Naive thymus-derived CD4-positive, alpha-beta T cell (primary cell): ENCODE measurements at regions not wholly inside any gene's neighbourhood (a gene's known extent, or its start where the extent isn't known, plus 50 kb on each side); places are given as distances from the start of the nearest gene placed in this dataset.

Experiments
- ATAC-seq: fragments of 150-1000 bp; cut with Tn5 transposase; 2 replicates; pipeline ENCODE4 v1.10.0; 2021; ENCODE audit warnings: mild to moderate bottlenecking, moderate library complexity
- CTCF ChIA-PET: fragments of 350-600 bp; sonication (Branson Sonifier 250); formaldehyde crosslinking; loops from one replicate; lab custom pipeline; 2021; ENCODE audit warnings: antibody characterized with exemption; lab: Charles Lee
- POLR2A ChIA-PET: fragments of 350-600 bp; sonication (Branson Sonifier 250); formaldehyde crosslinking; loops from one replicate; lab custom pipeline; 2021; ENCODE audit warnings: antibody characterized with exemption, inconsistent platforms; lab: Charles Lee
- DNase-seq, 9 donors: peaks; one replicate each; pipeline versions ENCODE4 v3.0.0 to v3.0.0-alpha.2; 2020 to 2022; ENCODE audit warnings: mixed read lengths in 1 of 9
- H3K27ac ChIP-seq: one replicate; pipeline ENCODE4 v1.7.0; 2013; ENCODE audit warnings: mild to moderate bottlenecking, low read depth, low read length, moderate library complexity
- H3K27me3 ChIP-seq, 2 donors: one replicate each; pipeline ENCODE4 v1.7.0; 2013; ENCODE audit warnings: low read length in 2 of 2, mild to moderate bottlenecking in 2 of 2, moderate library complexity in 2 of 2; ENCODE audit not compliant: control insufficient read depth in 2 of 2, insufficient read depth in 2 of 2
- H3K36me3 ChIP-seq, 3 experiments: 1 replicate in 2 of 3; 2 replicates in 1 of 3; pipeline ENCODE4 v1.7.0; 2013; ENCODE audit warnings: low read length in 3 of 3, mild to moderate bottlenecking in 3 of 3, moderate library complexity in 1 of 3; ENCODE audit not compliant: insufficient read depth in 3 of 3, control insufficient read depth in 2 of 3
- H3K4me1 ChIP-seq, 2 donors: one replicate each; pipeline ENCODE4 v1.7.0; 2013; ENCODE audit warnings: low read length in 2 of 2, mild to moderate bottlenecking in 2 of 2, moderate library complexity in 1 of 2; ENCODE audit not compliant: control insufficient read depth in 2 of 2, insufficient read depth in 2 of 2
- H3K4me3 ChIP-seq: 2 replicates; pipeline ENCODE4 v1.7.0; 2013; ENCODE audit warnings: mild to moderate bottlenecking, low read length
- H3K9me3 ChIP-seq, 3 experiments: 1 replicate in 2 of 3; 2 replicates in 1 of 3; pipeline ENCODE4 v1.7.0; 2013; ENCODE audit warnings: low read length in 3 of 3; ENCODE audit not compliant: control insufficient read depth in 2 of 3
- H3K27ac Mint-ChIP-seq, 9 donors: one replicate each; pipeline ENCODE4 v1.8.0; 2020 to 2022; ENCODE audit warnings: mixed read lengths in 9 of 9, mild to moderate bottlenecking in 8 of 9, moderate library complexity in 5 of 9, inconsistent platforms in 2 of 9
- H3K27me3 Mint-ChIP-seq, 5 donors: one replicate each; pipeline ENCODE4 v1.8.0; 2021 to 2022; ENCODE audit warnings: mixed read lengths in 5 of 5, mild to moderate bottlenecking in 1 of 5
- H3K36me3 Mint-ChIP-seq, 5 donors: one replicate each; pipeline ENCODE4 v1.8.0; 2020 to 2022; ENCODE audit warnings: mixed read lengths in 5 of 5, mild to moderate bottlenecking in 3 of 5, inconsistent platforms in 1 of 5
- H3K4me1 Mint-ChIP-seq, 7 donors: one replicate each; pipeline ENCODE4 v1.8.0; 2020 to 2022; ENCODE audit warnings: mixed read lengths in 7 of 7, mild to moderate bottlenecking in 3 of 7, inconsistent platforms in 1 of 7
- H3K4me3 Mint-ChIP-seq, 10 donors: one replicate each; pipeline ENCODE4 v1.8.0; 2020 to 2022; ENCODE audit warnings: mild to moderate bottlenecking in 10 of 10, mixed read lengths in 10 of 10, moderate library complexity in 6 of 10, inconsistent platforms in 2 of 10
- H3K9me3 Mint-ChIP-seq, 11 donors: one replicate each; pipeline ENCODE4 v1.8.0; 2020 to 2022; ENCODE audit warnings: mixed read lengths in 11 of 11, mild to moderate bottlenecking in 4 of 11, inconsistent platforms in 1 of 11, moderate library complexity in 1 of 11
- intact Hi-C, 2 donors: fragments of 100-400 bp; cut with micrococcal nuclease; formaldehyde crosslinking; loops; one replicate each; pipeline ENCODE4 v1.15.1; 2023

DNA sequence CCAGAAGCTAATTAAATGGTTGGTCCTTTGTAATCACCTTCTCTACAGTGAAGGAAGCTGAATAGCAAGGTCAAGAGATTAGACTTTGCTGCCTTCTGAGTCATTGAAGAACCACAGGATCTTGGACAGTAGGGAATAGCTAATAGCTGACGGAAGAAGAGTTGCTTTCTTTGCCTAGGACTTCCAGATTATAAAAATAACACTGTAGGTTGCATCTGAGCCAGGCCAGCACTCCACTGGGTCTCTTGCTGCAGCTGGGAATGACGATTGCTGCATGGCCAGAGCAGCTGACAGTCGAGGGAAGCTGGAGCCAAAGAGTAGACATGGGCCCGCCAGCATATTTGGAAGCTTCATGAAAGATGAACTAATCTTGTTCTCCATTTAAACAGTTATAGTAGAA, 81.5 kb upstream of the KCNMB2 start:
- peaks cover 0 to 1% (median 0%) of the 10 kb centered on the region in 11 donors for H3K9me3 Mint-ChIP-seq
- no peak for ATAC-seq
- intact Hi-C loops = no loop called here
- ChIA-PET CTCF (no interaction called here), POLR2A (no interaction called here)
- Histone ChIP-seq H3K27ac (no peak overlapping the region), H3K4me1 (no peaks in the 10 kb centered on the region), H3K36me3 (no peaks in the 10 kb centered on the region), H3K27me3 (no peaks in the 10 kb centered on the region), H3K9me3 (no peaks in the 10 kb centered on the region), H3K4me3 (no peak overlapping the region)
- no peak for DNase-seq
- peaks cover 2 to 16% (median 9%) of the 10 kb centered on the region in 5 donors for H3K27me3 Mint-ChIP-seq
- H3K4me1 Mint-ChIP-seq = no peaks in the 10 kb centered on the region
- no peak overlapping the region for H3K4me3 Mint-ChIP-seq
- no peak overlapping the region for H3K27ac Mint-ChIP-seq
- H3K36me3 Mint-ChIP-seq = no peaks in the 10 kb centered on the region

DNA sequence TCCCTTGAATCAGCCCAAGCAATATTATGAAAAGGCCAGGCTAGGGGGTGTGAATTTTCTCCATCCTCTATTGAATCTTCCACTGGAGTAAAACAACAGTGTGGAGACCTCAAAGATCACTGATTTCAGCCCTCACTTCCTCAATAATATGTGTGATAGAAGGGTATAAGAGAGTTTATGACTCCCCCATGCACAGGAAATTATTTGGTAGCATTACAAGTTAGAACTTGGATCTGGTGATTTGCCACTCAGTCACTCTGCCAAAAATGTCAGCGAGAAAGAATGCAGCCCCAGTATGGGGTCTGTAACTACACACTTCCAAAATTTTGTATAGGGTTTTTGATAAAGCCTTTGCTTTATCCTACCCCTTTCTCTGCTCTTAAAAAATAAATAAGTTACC, 81.0 kb upstream of the KCNMB2 start:
- H3K4me1 ChIP-seq = no peaks in the 10 kb centered on the region
- peaks cover 2 to 21% (median 12%) of the 10 kb centered on the region in 5 donors for H3K27me3 Mint-ChIP-seq
- H3K27ac Mint-ChIP-seq = no peak overlapping the region
- no peaks in the 10 kb centered on the region for H3K36me3 ChIP-seq
- ChIA-PET CTCF (interaction anchor here (0.7 kb wide), 1 partner anchor 694 kb away, joined by 3 read pairs; no protein-coding TSS in a partner anchor), POLR2A (no interaction called here)
- ATAC-seq (no peak), DNase-seq (no peak)
- no peak overlapping the region for H3K4me3 Mint-ChIP-seq
- no peak overlapping the region for H3K27ac ChIP-seq
- peaks cover 0 to 1% (median 0%) of the 10 kb centered on the region in 11 donors for H3K9me3 Mint-ChIP-seq
- no peaks in the 10 kb centered on the region for H3K9me3 ChIP-seq
- no peak overlapping the region for H3K4me3 ChIP-seq
- no peaks in the 10 kb centered on the region for H3K36me3 Mint-ChIP-seq
- H3K4me1 Mint-ChIP-seq = no peaks in the 10 kb centered on the region
- no peaks in the 10 kb centered on the region for H3K27me3 ChIP-seq
- intact Hi-C loops = no loop called here

DNA sequence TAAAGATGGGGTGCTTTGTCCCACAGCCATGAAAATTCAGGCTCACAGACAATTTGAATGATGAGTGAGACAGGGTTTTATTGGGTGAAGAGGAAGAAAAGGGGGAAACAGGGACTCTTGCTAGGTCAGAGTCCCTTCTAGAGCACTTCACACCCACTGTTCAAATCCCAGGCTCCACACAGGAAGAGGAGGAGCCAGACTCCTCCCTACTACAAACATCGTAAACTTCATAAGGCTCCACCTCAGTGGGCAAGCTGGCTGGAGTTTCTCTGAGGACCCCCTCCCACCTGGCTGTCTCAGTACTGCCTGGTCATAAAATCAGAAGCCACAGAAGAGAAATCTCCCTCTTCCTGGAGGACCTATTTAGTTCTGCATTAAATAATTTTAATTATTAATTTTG, 80.3 kb upstream of the KCNMB2 start:
- no peak overlapping the region for H3K27ac Mint-ChIP-seq
- no peaks in the 10 kb centered on the region for H3K9me3 ChIP-seq

DNA sequence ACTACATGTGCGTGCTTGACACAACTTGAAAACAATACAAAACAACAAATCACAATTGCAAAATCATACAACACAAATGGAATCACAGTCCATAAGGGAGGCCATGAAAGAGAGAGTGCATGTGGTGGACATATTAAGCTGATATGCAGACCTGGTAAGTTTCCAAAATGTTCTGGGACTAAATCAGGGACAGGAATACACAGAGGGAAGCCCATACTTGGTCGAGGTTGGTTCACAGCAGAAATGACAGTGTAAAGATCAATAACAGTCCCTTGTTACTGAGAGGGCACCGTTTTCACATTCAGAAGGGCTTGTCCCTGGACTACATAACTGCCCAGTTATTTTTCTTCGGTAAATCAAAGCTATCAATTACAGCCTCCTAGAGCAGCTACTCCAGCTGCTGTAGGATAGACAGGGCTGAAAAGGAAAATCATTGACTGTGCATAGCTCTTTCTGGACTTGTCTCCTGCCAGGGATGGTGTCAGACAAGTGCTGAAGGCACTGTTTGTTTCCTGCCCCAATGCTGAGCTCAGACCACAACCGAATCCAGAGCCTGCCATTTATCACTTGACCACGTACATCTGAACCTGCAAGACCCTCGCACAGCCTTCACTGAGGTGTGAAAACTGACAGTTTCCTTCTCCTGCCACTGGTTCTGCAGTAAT, 79.5 kb upstream of the KCNMB2 start:
- Mint-ChIP-seq H3K4me1 (no peaks in the 10 kb centered on the region), H3K9me3 (peaks cover 0 to 1% (median 0%) of the 10 kb centered on the region in 11 donors), H3K27ac (no peak overlapping the region), H3K4me3 (no peak overlapping the region), H3K36me3 (no peaks in the 10 kb centered on the region), H3K27me3 (peaks cover 2 to 33% (median 20%) of the 10 kb centered on the region in 5 donors)
- intact Hi-C loops = no loop called here
- DNase-seq = no peak
- H3K27ac ChIP-seq = no peak overlapping the region
- H3K36me3 ChIP-seq = no peaks in the 10 kb centered on the region
- CTCF ChIA-PET = interaction anchor here (0.5 kb wide), 1 partner anchor 858 kb away, joined by 5 read pairs; no protein-coding TSS in a partner anchor
- H3K4me3 ChIP-seq = no peak overlapping the region
- POLR2A ChIA-PET = no interaction called here
- H3K27me3 ChIP-seq = no peaks in the 10 kb centered on the region
- no peaks in the 10 kb centered on the region for H3K4me1 ChIP-seq
- no peak for ATAC-seq
- no peaks in the 10 kb centered on the region for H3K9me3 ChIP-seq

More for the DNA sequence above, 80.3 kb upstream of the KCNMB2 start:
- intact Hi-C loops = no loop called here
- ChIA-PET CTCF (interaction anchor here (0.7 kb wide), 1 partner anchor 693 kb away, joined by 3 read pairs; no protein-coding TSS in a partner anchor), POLR2A (no interaction called here)
- ATAC-seq (no peak), DNase-seq (no peak)
- Histone ChIP-seq H3K27me3 (no peaks in the 10 kb centered on the region), H3K4me1 (no peaks in the 10 kb centered on the region), H3K36me3 (no peaks in the 10 kb centered on the region), H3K27ac (no peak overlapping the region), H3K4me3 (no peak overlapping the region)
- Mint-ChIP-seq H3K27me3 (peaks cover 2 to 28% (median 14%) of the 10 kb centered on the region in 5 donors), H3K4me1 (no peaks in the 10 kb centered on the region), H3K9me3 (peaks cover 0 to 1% (median 0%) of the 10 kb centered on the region in 11 donors), H3K36me3 (no peaks in the 10 kb centered on the region), H3K4me3 (no peak overlapping the region)

DNA sequence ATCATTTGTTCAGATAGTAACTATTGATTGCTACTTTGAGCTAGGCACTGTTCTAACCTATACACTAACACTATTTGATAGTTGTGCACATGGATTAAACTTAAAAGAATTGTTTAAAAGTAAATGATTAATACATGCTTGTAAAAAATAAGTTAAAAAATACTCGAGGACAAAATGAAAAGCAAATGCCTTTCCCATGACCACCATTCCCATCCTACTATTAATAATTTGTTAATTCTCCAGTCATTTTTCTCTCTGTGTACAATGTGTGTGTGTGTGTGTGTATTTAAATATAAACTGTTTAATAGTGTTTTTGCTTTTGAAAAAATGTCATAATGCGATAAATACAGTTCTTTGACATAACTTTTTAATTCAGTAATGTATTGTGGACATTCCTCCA, 78.7 kb upstream of the KCNMB2 start:
- no peak overlapping the region for H3K27ac ChIP-seq
- H3K36me3 ChIP-seq = no peaks in the 10 kb centered on the region
- H3K27me3 ChIP-seq = no peaks in the 10 kb centered on the region
- ChIA-PET POLR2A (no interaction called here), CTCF (no interaction called here)
- H3K4me1 ChIP-seq = no peaks in the 10 kb centered on the region
- no peaks in the 10 kb centered on the region for H3K9me3 ChIP-seq
- Mint-ChIP-seq H3K4me1 (no peaks in the 10 kb centered on the region), H3K4me3 (no peak overlapping the region), H3K9me3 (peaks cover 0 to 1% (median 0%) of the 10 kb centered on the region in 11 donors), H3K36me3 (no peaks in the 10 kb centered on the region), H3K27ac (no peak overlapping the region), H3K27me3 (peaks cover 2 to 33% (median 22%) of the 10 kb centered on the region in 5 donors)
- DNase-seq (no peak), ATAC-seq (no peak)
- intact Hi-C loops = no loop called here
- no peak overlapping the region for H3K4me3 ChIP-seq

DNA sequence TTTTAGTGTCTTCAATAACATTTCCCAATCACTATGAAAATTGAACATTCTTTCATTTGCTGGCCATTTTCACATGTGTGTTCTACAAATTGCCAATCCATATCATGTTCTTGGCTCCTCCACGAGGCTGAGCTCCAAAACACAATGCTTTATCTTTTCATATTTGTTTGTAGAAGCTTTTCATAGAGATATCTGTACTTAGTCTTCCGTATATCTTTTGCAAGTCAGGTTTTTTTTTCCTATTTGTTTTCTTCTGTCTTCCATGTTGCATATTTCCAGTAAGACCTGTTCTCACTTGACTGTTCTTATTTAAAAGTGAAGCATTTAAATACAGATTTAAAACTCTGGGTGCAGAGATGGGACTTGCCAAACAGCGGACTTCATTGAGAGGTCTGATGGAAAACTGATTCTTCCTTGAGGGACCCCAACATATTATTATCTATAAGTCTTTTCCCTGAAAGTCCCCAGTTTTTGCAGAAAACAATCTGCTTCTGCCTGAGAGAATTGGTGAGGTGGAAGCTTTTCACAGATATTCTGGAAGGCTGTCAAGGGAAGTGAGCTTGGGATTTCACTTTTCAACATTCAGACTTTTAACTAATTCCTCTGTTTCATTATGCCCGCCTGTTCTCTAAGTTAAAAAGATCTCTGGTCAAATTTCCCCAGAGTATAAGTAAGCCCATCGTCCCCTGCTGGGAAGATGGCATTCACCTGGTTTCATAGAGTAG, 77.8 kb upstream of the KCNMB2 start:
- H3K27ac ChIP-seq = no peak overlapping the region
- peaks cover 2 to 43% (median 26%) of the 10 kb centered on the region in 5 donors for H3K27me3 Mint-ChIP-seq
- no peaks in the 10 kb centered on the region for H3K36me3 Mint-ChIP-seq
- CTCF ChIA-PET = interaction anchor here (0.6 kb wide), 1 partner anchor 151 kb away, joined by 3 read pairs; no protein-coding TSS in a partner anchor
- no peaks in the 10 kb centered on the region for H3K36me3 ChIP-seq
- H3K27ac Mint-ChIP-seq = no peak overlapping the region
- H3K9me3 Mint-ChIP-seq = peaks cover 0 to 1% (median 0%) of the 10 kb centered on the region in 11 donors
- H3K4me1 ChIP-seq = no peaks in the 10 kb centered on the region
- H3K4me3 ChIP-seq = no peak overlapping the region
- H3K9me3 ChIP-seq = no peaks in the 10 kb centered on the region
- H3K4me1 Mint-ChIP-seq = no peaks in the 10 kb centered on the region
- no peak for DNase-seq
- H3K27me3 ChIP-seq = no peaks in the 10 kb centered on the region
- intact Hi-C loops = no loop called here
- no peak overlapping the region for H3K4me3 Mint-ChIP-seq
- no peak for ATAC-seq
- POLR2A ChIA-PET = no interaction called here
